ENCODE measurements at regions not wholly inside any gene's neighbourhood (a gene's known extent, or its start where the extent isn't known, plus 50 kb on each side); places are given as distances from the start of the nearest gene placed in this dataset.

DNA sequence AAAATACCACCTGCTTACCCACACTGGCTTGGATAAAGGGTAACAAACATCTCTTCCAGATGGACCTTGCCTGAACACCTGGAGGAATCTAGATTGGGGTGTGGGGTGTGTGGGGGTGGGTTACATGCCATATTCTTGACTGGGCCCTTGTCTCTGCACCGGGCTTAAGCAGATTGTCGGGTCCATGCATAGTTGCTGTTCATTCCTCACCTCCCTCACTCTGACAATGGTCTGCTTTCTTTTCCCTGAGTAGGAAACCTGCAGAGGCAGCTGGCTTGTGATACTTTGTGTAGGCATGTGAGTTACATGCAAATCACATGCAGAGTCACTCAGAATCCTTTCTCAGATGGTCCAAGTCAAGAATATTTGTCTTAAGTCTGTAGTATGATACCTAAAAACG is 112.8 kb upstream of the GLS start:
- Histone ChIP-seq H3K27ac (ENCODE audit: low read depth) (no peak overlapping the region), H4K20me1 (replicated peaks; ENCODE audit: insufficient read depth) (no peaks in the 10 kb centered on the region), H3K9me2 (ENCODE audit: insufficient read depth) (no peaks in the 10 kb centered on the region), H3K36me3 (ENCODE audit: insufficient read depth) (no peaks in the 10 kb centered on the region), H3K27me3 (ENCODE audit: insufficient read depth) (no peaks in the 10 kb centered on the region), H3F3A (replicated peaks; ENCODE audit: low read depth) (no peaks in the 10 kb centered on the region), H3K4me2 (no peak overlapping the region), H3K79me2 (replicated peaks; ENCODE audit: insufficient read depth) (no peaks in the 10 kb centered on the region), H3K4me1 (ENCODE audit: insufficient read depth) (no peaks in the 10 kb centered on the region), H2AFZ (no peak overlapping the region), H3K4me3 (no peak overlapping the region)
- no peak overlapping the region for H3K4me3 Mint-ChIP-seq
- no peaks in the 10 kb centered on the region for H3K36me3 Mint-ChIP-seq (ENCODE audit: low read depth)
- DNase-seq (ENCODE audit: low spot score): no peak
- no peaks in the 10 kb centered on the region for H3K27me3 Mint-ChIP-seq (ENCODE audit: insufficient read depth, low read depth, poor library complexity)
- H3K4me1 Mint-ChIP-seq: peaks cover 2% of the 10 kb centered on the region; the same call in 2 of the 3 replicates
- no peak for TF ChIP-seq EZH2 (IDR thresholded peaks at IDR 0.05; ENCODE audit: low read depth, unreplicated experiment)
- no peak overlapping the region for H3K27ac Mint-ChIP-seq
- ATAC-seq: peak; percentile 49
- H3K9me3 Mint-ChIP-seq: no peaks in the 10 kb centered on the region

DNA sequence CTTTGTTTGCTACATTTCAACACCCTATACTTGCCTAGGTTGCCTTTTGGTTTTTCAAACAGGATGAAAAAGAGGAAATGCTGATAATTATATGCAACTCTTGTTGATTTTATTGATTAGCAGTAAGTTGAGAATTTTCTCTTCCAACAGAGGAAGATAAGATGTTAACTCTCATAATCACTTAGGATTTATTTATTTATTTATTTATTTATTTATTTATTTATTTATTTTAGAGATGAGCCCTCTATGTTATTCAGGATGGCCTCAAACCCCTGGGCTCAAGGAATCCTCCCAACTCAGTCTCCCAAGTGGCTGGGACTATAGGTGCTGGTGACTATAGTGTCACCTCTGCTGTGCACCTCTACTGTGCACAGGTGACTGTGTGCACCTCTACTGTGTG is 111.4 kb upstream of the GLS start:
- no peak overlapping the region for H3K4me2 ChIP-seq
- Mint-ChIP-seq H3K4me1 (peaks cover 2% of the 10 kb centered on the region; the same call in 2 of the 3 replicates), H3K36me3 (ENCODE audit: low read depth) (no peaks in the 10 kb centered on the region), H3K27ac (no peak overlapping the region), H3K27me3 (ENCODE audit: insufficient read depth, low read depth, poor library complexity) (no peaks in the 10 kb centered on the region), H3K4me3 (no peak overlapping the region), H3K9me3 (peaks cover 4% of the 10 kb centered on the region; the same call in 1 of the 3 replicates)
- H3K79me2 ChIP-seq (replicated peaks; ENCODE audit: insufficient read depth): no peaks in the 10 kb centered on the region
- no peaks in the 10 kb centered on the region for H4K20me1 ChIP-seq (replicated peaks; ENCODE audit: insufficient read depth)
- H3K27me3 ChIP-seq (ENCODE audit: insufficient read depth): no peaks in the 10 kb centered on the region
- no peak for DNase-seq (ENCODE audit: low spot score)
- no peaks in the 10 kb centered on the region for H3F3A ChIP-seq (replicated peaks; ENCODE audit: low read depth)
- H3K9me2 ChIP-seq (ENCODE audit: insufficient read depth): no peaks in the 10 kb centered on the region
- H2AFZ ChIP-seq: no peak overlapping the region
- no peaks in the 10 kb centered on the region for H3K36me3 ChIP-seq (ENCODE audit: insufficient read depth)
- ATAC-seq: no peak
- H3K4me3 ChIP-seq: no peak overlapping the region
- no peaks in the 10 kb centered on the region for H3K4me1 ChIP-seq (ENCODE audit: insufficient read depth)
- no peak overlapping the region for H3K27ac ChIP-seq (ENCODE audit: low read depth)
- TF ChIP-seq, protein P1, sequence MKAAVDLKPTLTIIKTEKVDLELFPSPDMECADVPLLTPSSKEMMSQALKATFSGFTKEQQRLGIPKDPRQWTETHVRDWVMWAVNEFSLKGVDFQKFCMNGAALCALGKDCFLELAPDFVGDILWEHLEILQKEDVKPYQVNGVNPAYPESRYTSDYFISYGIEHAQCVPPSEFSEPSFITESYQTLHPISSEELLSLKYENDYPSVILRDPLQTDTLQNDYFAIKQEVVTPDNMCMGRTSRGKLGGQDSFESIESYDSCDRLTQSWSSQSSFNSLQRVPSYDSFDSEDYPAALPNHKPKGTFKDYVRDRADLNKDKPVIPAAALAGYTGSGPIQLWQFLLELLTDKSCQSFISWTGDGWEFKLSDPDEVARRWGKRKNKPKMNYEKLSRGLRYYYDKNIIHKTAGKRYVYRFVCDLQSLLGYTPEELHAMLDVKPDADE (IDR thresholded peaks at IDR 0.05): no peak
- TF ChIP-seq, protein P2, sequence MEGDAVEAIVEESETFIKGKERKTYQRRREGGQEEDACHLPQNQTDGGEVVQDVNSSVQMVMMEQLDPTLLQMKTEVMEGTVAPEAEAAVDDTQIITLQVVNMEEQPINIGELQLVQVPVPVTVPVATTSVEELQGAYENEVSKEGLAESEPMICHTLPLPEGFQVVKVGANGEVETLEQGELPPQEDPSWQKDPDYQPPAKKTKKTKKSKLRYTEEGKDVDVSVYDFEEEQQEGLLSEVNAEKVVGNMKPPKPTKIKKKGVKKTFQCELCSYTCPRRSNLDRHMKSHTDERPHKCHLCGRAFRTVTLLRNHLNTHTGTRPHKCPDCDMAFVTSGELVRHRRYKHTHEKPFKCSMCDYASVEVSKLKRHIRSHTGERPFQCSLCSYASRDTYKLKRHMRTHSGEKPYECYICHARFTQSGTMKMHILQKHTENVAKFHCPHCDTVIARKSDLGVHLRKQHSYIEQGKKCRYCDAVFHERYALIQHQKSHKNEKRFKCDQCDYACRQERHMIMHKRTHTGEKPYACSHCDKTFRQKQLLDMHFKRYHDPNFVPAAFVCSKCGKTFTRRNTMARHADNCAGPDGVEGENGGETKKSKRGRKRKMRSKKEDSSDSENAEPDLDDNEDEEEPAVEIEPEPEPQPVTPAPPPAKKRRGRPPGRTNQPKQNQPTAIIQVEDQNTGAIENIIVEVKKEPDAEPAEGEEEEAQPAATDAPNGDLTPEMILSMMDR (conservative IDR thresholded peaks at IDR 0.05; ENCODE audit: low read depth in 2 of 2): no peak
- TF ChIP-seq ZNF114 (CRISPR knock-in tag; IDR thresholded peaks at IDR 0.05) (no peak), ZNF331 (CRISPR knock-in tag; IDR thresholded peaks at IDR 0.05; ENCODE audit: low read depth) (no peak), STAT1 (IDR thresholded peaks at IDR 0.05; ENCODE audit: unreplicated experiment) (no peak), POLR2AphosphoS5 (IDR thresholded peaks at IDR 0.05; ENCODE audit: low read depth) (no peak), CREB1 (CRISPR knock-in tag; IDR thresholded peaks at IDR 0.05; ENCODE audit: low read depth) (no peak), JUNB (IDR thresholded peaks at IDR 0.05; ENCODE audit: unreplicated experiment) (no peak)
- TF ChIP-seq, protein P3, sequence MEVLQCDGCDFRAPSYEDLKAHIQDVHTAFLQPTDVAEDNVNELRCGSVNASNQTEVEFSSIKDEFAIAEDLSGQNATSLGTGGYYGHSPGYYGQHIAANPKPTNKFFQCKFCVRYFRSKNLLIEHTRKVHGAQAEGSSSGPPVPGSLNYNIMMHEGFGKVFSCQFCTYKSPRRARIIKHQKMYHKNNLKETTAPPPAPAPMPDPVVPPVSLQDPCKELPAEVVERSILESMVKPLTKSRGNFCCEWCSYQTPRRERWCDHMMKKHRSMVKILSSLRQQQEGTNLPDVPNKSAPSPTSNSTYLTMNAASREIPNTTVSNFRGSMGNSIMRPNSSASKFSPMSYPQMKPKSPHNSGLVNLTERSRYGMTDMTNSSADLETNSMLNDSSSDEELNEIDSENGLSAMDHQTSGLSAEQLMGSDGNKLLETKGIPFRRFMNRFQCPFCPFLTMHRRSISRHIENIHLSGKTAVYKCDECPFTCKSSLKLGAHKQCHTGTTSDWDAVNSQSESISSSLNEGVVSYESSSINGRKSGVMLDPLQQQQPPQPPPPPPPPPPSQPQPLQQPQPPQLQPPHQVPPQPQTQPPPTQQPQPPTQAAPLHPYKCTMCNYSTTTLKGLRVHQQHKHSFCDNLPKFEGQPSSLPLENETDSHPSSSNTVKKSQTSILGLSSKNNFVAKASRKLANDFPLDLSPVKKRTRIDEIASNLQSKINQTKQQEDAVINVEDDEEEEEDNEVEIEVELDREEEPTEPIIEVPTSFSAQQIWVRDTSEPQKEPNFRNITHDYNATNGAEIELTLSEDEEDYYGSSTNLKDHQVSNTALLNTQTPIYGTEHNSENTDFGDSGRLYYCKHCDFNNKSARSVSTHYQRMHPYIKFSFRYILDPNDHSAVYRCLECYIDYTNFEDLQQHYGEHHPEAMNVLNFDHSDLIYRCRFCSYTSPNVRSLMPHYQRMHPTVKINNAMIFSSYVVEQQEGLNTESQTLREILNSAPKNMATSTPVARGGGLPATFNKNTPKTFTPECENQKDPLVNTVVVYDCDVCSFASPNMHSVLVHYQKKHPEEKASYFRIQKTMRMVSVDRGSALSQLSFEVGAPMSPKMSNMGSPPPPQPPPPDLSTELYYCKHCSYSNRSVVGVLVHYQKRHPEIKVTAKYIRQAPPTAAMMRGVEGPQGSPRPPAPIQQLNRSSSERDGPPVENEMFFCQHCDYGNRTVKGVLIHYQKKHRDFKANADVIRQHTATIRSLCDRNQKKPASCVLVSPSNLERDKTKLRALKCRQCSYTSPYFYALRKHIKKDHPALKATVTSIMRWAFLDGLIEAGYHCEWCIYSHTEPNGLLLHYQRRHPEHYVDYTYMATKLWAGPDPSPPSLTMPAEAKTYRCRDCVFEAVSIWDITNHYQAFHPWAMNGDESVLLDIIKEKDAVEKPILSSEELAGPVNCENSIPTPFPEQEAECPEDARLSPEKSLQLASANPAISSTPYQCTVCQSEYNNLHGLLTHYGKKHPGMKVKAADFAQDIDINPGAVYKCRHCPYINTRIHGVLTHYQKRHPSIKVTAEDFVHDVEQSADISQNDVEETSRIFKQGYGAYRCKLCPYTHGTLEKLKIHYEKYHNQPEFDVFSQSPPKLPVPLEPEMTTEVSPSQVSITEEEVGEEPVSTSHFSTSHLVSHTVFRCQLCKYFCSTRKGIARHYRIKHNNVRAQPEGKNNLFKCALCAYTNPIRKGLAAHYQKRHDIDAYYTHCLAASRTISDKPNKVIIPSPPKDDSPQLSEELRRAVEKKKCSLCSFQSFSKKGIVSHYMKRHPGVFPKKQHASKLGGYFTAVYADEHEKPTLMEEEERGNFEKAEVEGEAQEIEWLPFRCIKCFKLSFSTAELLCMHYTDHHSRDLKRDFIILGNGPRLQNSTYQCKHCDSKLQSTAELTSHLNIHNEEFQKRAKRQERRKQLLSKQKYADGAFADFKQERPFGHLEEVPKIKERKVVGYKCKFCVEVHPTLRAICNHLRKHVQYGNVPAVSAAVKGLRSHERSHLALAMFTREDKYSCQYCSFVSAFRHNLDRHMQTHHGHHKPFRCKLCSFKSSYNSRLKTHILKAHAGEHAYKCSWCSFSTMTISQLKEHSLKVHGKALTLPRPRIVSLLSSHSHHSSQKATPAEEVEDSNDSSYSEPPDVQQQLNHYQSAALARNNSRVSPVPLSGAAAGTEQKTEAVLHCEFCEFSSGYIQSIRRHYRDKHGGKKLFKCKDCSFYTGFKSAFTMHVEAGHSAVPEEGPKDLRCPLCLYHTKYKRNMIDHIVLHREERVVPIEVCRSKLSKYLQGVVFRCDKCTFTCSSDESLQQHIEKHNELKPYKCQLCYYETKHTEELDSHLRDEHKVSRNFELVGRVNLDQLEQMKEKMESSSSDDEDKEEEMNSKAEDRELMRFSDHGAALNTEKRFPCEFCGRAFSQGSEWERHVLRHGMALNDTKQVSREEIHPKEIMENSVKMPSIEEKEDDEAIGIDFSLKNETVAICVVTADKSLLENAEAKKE (CRISPR knock-in tag; IDR thresholded peaks at IDR 0.05): no peak

All from GM23338 (cell line).